Right lobe of liver (tissue), 4 donors: ENCODE measurements at regions not wholly inside any gene's neighbourhood (a gene's known extent, or its start where the extent isn't known, plus 50 kb on each side); places are given as distances from the start of the nearest gene placed in this dataset.

Experiments
- POLR2A ChIP-seq: fragments of 450-650 bp; IDR thresholded peaks from one replicate; pipeline ENCODE4 v1.6.1; 2017; ENCODE audit warnings: antibody characterized with exemption, mild to moderate bottlenecking
- TF ChIP-seq, protein P1 (sequence below), 4 donors: fragments of 200-600 bp in 3 of 4; fragments of 450-650 bp in 1 of 4; IDR thresholded peaks; one replicate each; pipeline versions ENCODE4 v1.5.1 to v1.8.0; 2016 to 2022; ENCODE audit warnings: antibody characterized with exemption in 4 of 4, mild to moderate bottlenecking in 2 of 4
- donor health status: DM: no; HTN: no; CAD: no.
- donor health status: DM: no; HTN: no; CAD: no.
- donor health status: DM: no; HTN: yes; CAD: no.

DNA sequence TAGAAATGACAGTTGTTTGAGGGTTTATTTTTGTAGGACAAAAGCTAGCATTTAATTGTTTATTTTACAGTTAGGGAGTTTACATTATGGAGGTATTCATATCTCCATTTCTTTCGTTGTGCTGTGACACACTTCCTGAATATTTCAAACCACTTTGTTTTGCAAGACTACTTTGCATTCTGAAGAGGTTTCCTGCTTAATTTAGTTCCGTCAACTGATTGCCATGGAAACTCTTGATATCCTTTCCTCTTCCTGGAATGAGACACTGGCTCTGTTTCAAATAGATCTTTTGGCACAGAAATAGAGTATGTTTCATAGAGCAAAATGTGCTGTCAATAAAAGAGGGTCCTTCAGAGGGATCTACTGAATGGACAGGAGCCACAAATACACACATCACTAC, 159.5 kb upstream of the AGR3 start:
- TF ChIP-seq, protein P1, sequence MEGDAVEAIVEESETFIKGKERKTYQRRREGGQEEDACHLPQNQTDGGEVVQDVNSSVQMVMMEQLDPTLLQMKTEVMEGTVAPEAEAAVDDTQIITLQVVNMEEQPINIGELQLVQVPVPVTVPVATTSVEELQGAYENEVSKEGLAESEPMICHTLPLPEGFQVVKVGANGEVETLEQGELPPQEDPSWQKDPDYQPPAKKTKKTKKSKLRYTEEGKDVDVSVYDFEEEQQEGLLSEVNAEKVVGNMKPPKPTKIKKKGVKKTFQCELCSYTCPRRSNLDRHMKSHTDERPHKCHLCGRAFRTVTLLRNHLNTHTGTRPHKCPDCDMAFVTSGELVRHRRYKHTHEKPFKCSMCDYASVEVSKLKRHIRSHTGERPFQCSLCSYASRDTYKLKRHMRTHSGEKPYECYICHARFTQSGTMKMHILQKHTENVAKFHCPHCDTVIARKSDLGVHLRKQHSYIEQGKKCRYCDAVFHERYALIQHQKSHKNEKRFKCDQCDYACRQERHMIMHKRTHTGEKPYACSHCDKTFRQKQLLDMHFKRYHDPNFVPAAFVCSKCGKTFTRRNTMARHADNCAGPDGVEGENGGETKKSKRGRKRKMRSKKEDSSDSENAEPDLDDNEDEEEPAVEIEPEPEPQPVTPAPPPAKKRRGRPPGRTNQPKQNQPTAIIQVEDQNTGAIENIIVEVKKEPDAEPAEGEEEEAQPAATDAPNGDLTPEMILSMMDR (IDR thresholded peaks at IDR 0.05): no peak
- TF ChIP-seq POLR2A: no peak
